Activated B cell treated with CpG ODN at 0.5 μM for 24 hours (primary cell): ENCODE measurements at regions not wholly inside any gene's neighbourhood (a gene's known extent, or its start where the extent isn't known, plus 50 kb on each side); places are given as distances from the start of the nearest gene placed in this dataset.

ENCODE experiments used
- ATAC-seq: fragments of 200-7000 bp; cut with Tn5 transposase; one replicate; pipeline ENCODE4 v1.10.0; 2021; ENCODE audit warnings: low read depth, mild to moderate bottlenecking, moderate library complexity
- CTCF ChIA-PET: fragments of 350-600 bp; sonication (Branson Sonifier 250); formaldehyde crosslinking; loops from one replicate; lab custom pipeline; 2021; ENCODE audit warnings: antibody characterized with exemption; lab: Charles Lee
- POLR2A ChIA-PET: fragments of 350-600 bp; sonication (Branson Sonifier 250); formaldehyde crosslinking; loops from one replicate; lab custom pipeline; 2021; ENCODE audit warnings: antibody characterized with exemption; lab: Charles Lee
- DNase-seq: peaks from one replicate; pipeline ENCODE4 v3.0.0; 2022
- H3K27ac Mint-ChIP-seq: one replicate; pipeline ENCODE4 v1.8.0; 2020; ENCODE audit warnings: mixed read lengths
- H3K27me3 Mint-ChIP-seq: one replicate; pipeline ENCODE4 v1.8.0; 2021; ENCODE audit warnings: mixed read lengths
- H3K36me3 Mint-ChIP-seq: one replicate; pipeline ENCODE4 v1.8.0; 2021; ENCODE audit warnings: low read depth, mixed read lengths
- H3K4me1 Mint-ChIP-seq: one replicate; pipeline ENCODE4 v1.8.0; 2021; ENCODE audit warnings: mixed read lengths
- H3K4me3 Mint-ChIP-seq: one replicate; pipeline ENCODE4 v1.8.0; 2020; ENCODE audit warnings: mild to moderate bottlenecking, mixed read lengths
- H3K9me3 Mint-ChIP-seq: one replicate; pipeline ENCODE4 v1.8.0; 2020; ENCODE audit warnings: mixed read lengths
- CTCF ChIP-seq: fragments of 200-600 bp; IDR thresholded peaks from one replicate; pipeline ENCODE4 v1.8.0; 2022; ENCODE audit warnings: antibody characterized with exemption, mild to moderate bottlenecking
- intact Hi-C: fragments of 100-400 bp; cut with micrococcal nuclease; formaldehyde crosslinking; loops from one replicate; pipeline ENCODE4 v1.15.1; 2024

- Mint-ChIP-seq H3K27me3 (peaks cover 6% of the 10 kb centered on the region), H3K27ac (no peak overlapping the region), H3K9me3 (no peaks in the 10 kb centered on the region), H3K4me1 (peaks cover under 1% of the 10 kb centered on the region), H3K36me3 (no peaks in the 10 kb centered on the region), H3K4me3 (no peak overlapping the region)
- ATAC-seq (no peak), DNase-seq (no peak)
- intact Hi-C loops = no loop called here
- POLR2A ChIA-PET = no interaction called here
- TF ChIP-seq CTCF = no peak
- CTCF ChIA-PET = no interaction called here
These were observed 102.8 kb upstream of the PHACTR1 start for GRCh38 chr6:12613811-12614210.

- DNase-seq (no peak), ATAC-seq (no peak)
- Mint-ChIP-seq H3K27me3 (peaks cover 6% of the 10 kb centered on the region), H3K36me3 (no peaks in the 10 kb centered on the region), H3K4me1 (no peaks in the 10 kb centered on the region), H3K9me3 (no peaks in the 10 kb centered on the region), H3K4me3 (no peak overlapping the region), H3K27ac (no peak overlapping the region)
- TF ChIP-seq CTCF = no peak
- intact Hi-C loops = no loop called here
- CTCF ChIA-PET = no interaction called here
- POLR2A ChIA-PET = no interaction called here
These were observed 102.1 kb upstream of the PHACTR1 start for GRCh38 chr6:12614456-12614855.

- DNase-seq (no peak), ATAC-seq (no peak)
- no peak overlapping the region for H3K27ac Mint-ChIP-seq
- intact Hi-C loops = no loop called here
- H3K4me3 Mint-ChIP-seq = no peak overlapping the region
- H3K36me3 Mint-ChIP-seq = no peaks in the 10 kb centered on the region
- no peaks in the 10 kb centered on the region for H3K27me3 Mint-ChIP-seq
- TF ChIP-seq CTCF = no peak
- ChIA-PET POLR2A (no interaction called here), CTCF (no interaction called here)
- no peaks in the 10 kb centered on the region for H3K9me3 Mint-ChIP-seq
- peaks cover 21% of the 10 kb centered on the region for H3K4me1 Mint-ChIP-seq
These were observed 98.3 kb upstream of the PHACTR1 start for GRCh38 chr6:12618296-12618695.

DNA sequence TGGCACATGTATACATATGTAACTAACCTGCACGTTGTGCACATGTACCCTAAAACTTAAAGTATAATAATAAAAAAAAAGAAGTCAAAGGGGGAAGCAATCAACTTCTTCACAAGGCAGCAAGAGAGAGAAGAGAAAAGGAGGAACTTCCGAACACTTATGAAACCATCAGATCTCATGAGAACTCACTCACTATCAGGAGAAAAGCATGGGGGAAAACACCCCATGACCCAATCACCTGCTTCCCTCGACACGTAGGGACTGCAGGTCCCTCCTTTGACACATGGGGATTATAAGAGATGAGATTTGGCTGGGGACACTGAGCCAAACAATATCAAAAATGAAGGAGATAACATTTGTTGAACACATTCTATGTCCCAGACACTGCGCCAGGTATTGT is 94.8 kb upstream of the PHACTR1 start:
- intact Hi-C loops = no loop called here
- Mint-ChIP-seq H3K36me3 (no peaks in the 10 kb centered on the region), H3K27ac (no peak overlapping the region), H3K4me3 (no peak overlapping the region), H3K4me1 (peaks cover 21% of the 10 kb centered on the region), H3K27me3 (peaks cover 3% of the 10 kb centered on the region), H3K9me3 (no peaks in the 10 kb centered on the region)
- DNase-seq (no peak), ATAC-seq (peak; percentile 31)
- POLR2A ChIA-PET = no interaction called here
- CTCF ChIA-PET = no interaction called here
- no peak for TF ChIP-seq CTCF

DNA sequence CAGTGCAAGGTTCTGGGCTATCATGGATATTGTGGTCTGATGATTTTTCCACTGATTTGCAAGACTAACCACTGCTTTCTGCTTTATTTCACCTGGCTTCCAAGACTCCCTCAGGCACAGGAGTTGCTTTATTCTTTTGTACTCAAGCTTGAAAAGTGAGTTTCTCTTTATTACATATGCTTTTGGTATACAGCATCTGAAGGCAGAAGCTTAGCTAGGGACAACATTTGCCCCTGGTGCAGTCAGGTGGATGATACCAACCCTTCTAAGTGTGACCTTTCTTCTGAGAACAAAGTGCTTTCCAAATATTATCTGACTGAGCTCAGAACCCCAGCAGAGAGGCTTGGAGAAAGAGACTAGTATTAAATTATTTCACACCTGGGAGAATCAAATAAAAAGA is 94.0 kb upstream of the PHACTR1 start:
- CTCF ChIA-PET = no interaction called here
- Mint-ChIP-seq H3K4me1 (peaks cover 21% of the 10 kb centered on the region), H3K27ac (no peak overlapping the region), H3K36me3 (no peaks in the 10 kb centered on the region), H3K9me3 (no peaks in the 10 kb centered on the region), H3K4me3 (no peak overlapping the region), H3K27me3 (peaks cover 3% of the 10 kb centered on the region)
- POLR2A ChIA-PET = no interaction called here
- no peak for ATAC-seq
- DNase-seq = no peak
- no peak for TF ChIP-seq CTCF
- intact Hi-C loops = no loop called here
